Panc1 (cell line): ENCODE measurements at regions not wholly inside any gene's neighbourhood (a gene's known extent, or its start where the extent isn't known, plus 50 kb on each side); places are given as distances from the start of the nearest gene placed in this dataset.

ENCODE experiments used
- CTCF ChIP-seq: fragments of 450-650 bp; IDR thresholded peaks from 2 replicates; pipeline ENCODE4 v1.5.1; 2017; ENCODE audit warnings: mild to moderate bottlenecking
- REST ChIP-seq, 2 experiments: IDR thresholded peaks; 2 replicates each; pipeline ENCODE4 v1.6.1; 2011 to 2012; ENCODE audit warnings: low read depth in 2 of 2, control low read depth in 1 of 2, low read length in 1 of 2, mild to moderate bottlenecking in 1 of 2, moderate library complexity in 1 of 2; ENCODE audit not compliant: insufficient read depth in 1 of 2
- SIN3A ChIP-seq: IDR thresholded peaks from 2 replicates; pipeline ENCODE4 v1.6.1; 2012; ENCODE audit warnings: low read depth, mild to moderate bottlenecking, low read length, moderate library complexity, borderline replicate concordance; ENCODE audit not compliant: insufficient read depth

- no peak for TF ChIP-seq CTCF
- TF ChIP-seq REST (IDR thresholded peaks at IDR 0.05; ENCODE audit: insufficient read depth in 1 of 2, low read depth in 2 of 2, low read length in 1 of 2), result no peak
- no peak for TF ChIP-seq SIN3A
Measured at GRCh38 chr5:63697811-63698210, 264.4 kb downstream of the HTR1A start.
